Natural killer cell treated with Interleukin-12 subunit alpha and Interleukin-12 subunit beta and Interleukin-15 and Interleukin-18, amount 100 ng/mL, for 72 hours (primary cell): ENCODE measurements at regions not wholly inside any gene's neighbourhood (a gene's known extent, or its start where the extent isn't known, plus 50 kb on each side); places are given as distances from the start of the nearest gene placed in this dataset.

Source experiments
- ATAC-seq, 2 donors: fragments of 150-1000 bp; cut with Tn5 transposase in 1 of 2; sonication (Bioruptor Pico), chemical (Tn5 transposase) in 1 of 2; 2 replicates each; pipeline ENCODE4 v1.10.0; 2021
- DNase-seq: peaks from one replicate; pipeline ENCODE4 v3.0.0; 2022; ENCODE audit warnings: low spot score
- H3K27ac Mint-ChIP-seq, 2 donors: 1 replicate in 1 of 2; 2 replicates in 1 of 2; pipeline ENCODE4 v1.8.0; 2022; ENCODE audit warnings: mixed read lengths in 2 of 2, mild to moderate bottlenecking in 1 of 2, moderate library complexity in 1 of 2
- H3K27me3 Mint-ChIP-seq, 2 donors: 1 replicate in 1 of 2; 2 replicates in 1 of 2; pipeline ENCODE4 v1.8.0; 2022; ENCODE audit warnings: mixed read lengths in 2 of 2
- H3K36me3 Mint-ChIP-seq: one replicate; pipeline ENCODE4 v1.8.0; 2022; ENCODE audit warnings: mixed read lengths
- H3K4me1 Mint-ChIP-seq, 2 donors: 1 replicate in 1 of 2; 2 replicates in 1 of 2; pipeline ENCODE4 v1.8.0; 2022; ENCODE audit warnings: low read depth in 2 of 2, mixed read lengths in 2 of 2, mild to moderate bottlenecking in 1 of 2
- H3K4me3 Mint-ChIP-seq: one replicate; pipeline ENCODE4 v1.8.0; 2022; ENCODE audit warnings: mixed read lengths
- H3K9me3 Mint-ChIP-seq: 2 replicates; pipeline ENCODE4 v1.8.0; 2022; ENCODE audit warnings: mixed read lengths

- H3K4me1 Mint-ChIP-seq: peaks cover 8 to 10% of the 10 kb centered on the region in 2 donors
- no peak for ATAC-seq
- no peaks in the 10 kb centered on the region for H3K9me3 Mint-ChIP-seq
- H3K36me3 Mint-ChIP-seq: no peaks in the 10 kb centered on the region
- no peak for DNase-seq
- H3K4me3 Mint-ChIP-seq: no peak overlapping the region
- H3K27me3 Mint-ChIP-seq: peaks cover under 1 to 4% of the 10 kb centered on the region in 2 donors
- no peak overlapping the region for H3K27ac Mint-ChIP-seq
These were observed 598.6 kb downstream of the NPHP4 start for GRCh38 chr1:5393603-5394002.

GRCh38 chr1:5393146-5393545, 599.1 kb downstream of the NPHP4 start:
- ATAC-seq: no peak

GRCh38 chr1:5391725-5392124, 600.5 kb downstream of the NPHP4 start:
- Mint-ChIP-seq H3K36me3 (no peaks in the 10 kb centered on the region), H3K4me3 (no peak overlapping the region), H3K4me1 (peaks cover 8 to 10% of the 10 kb centered on the region in 2 donors), H3K27me3 (peaks cover 0 to 4% of the 10 kb centered on the region in 2 donors), H3K27ac (no peak overlapping the region), H3K9me3 (no peaks in the 10 kb centered on the region)
- no peak for ATAC-seq
- no peak for DNase-seq

More at GRCh38 chr1:5393146-5393545, 599.1 kb downstream of the NPHP4 start:
- Mint-ChIP-seq H3K4me3 (no peak overlapping the region), H3K27ac (no peak overlapping the region), H3K36me3 (no peaks in the 10 kb centered on the region), H3K27me3 (peaks cover 0 to 4% of the 10 kb centered on the region in 2 donors), H3K9me3 (no peaks in the 10 kb centered on the region), H3K4me1 (peaks cover 8 to 10% of the 10 kb centered on the region in 2 donors)
- no peak for DNase-seq

- Mint-ChIP-seq H3K4me1 (peaks cover 8 to 10% of the 10 kb centered on the region in 2 donors), H3K36me3 (no peaks in the 10 kb centered on the region), H3K27me3 (peaks cover 0 to 4% of the 10 kb centered on the region in 2 donors), H3K27ac (no peak overlapping the region), H3K9me3 (no peaks in the 10 kb centered on the region), H3K4me3 (no peak overlapping the region)
- DNase-seq: no peak
- no peak for ATAC-seq
These were observed 601.7 kb downstream of the NPHP4 start for GRCh38 chr1:5390504-5390903.

- no peaks in the 10 kb centered on the region for H3K36me3 Mint-ChIP-seq
- peaks cover 8 to 10% of the 10 kb centered on the region in 2 donors for H3K4me1 Mint-ChIP-seq
- peak overlapping the region; percentile 81 for H3K4me3 Mint-ChIP-seq
- peaks cover 0 to 4% of the 10 kb centered on the region in 2 donors for H3K27me3 Mint-ChIP-seq
- H3K9me3 Mint-ChIP-seq: no peaks in the 10 kb centered on the region
- peak overlapping the region in 1 of 2 donors; percentile 46 for H3K27ac Mint-ChIP-seq
- ATAC-seq (peak in 1 of 2 donors; percentile 55), DNase-seq (no peak)
These were observed 602.9 kb downstream of the NPHP4 start for GRCh38 chr1:5389101-5389885.

GRCh38 chr1:5388622-5389021, 603.6 kb downstream of the NPHP4 start:
- ATAC-seq: no peak
- Mint-ChIP-seq H3K36me3 (no peaks in the 10 kb centered on the region), H3K27me3 (peaks cover 0 to 4% of the 10 kb centered on the region in 2 donors), H3K27ac (peak overlapping the region in 1 of 2 donors; percentile 46), H3K9me3 (no peaks in the 10 kb centered on the region), H3K4me1 (peaks cover 8 to 10% of the 10 kb centered on the region in 2 donors), H3K4me3 (peak overlapping the region; percentile 81)
- DNase-seq: no peak

- Mint-ChIP-seq H3K4me1 (peaks cover 5 to 10% of the 10 kb centered on the region in 2 donors), H3K27ac (no peak overlapping the region), H3K4me3 (no peak overlapping the region), H3K9me3 (no peaks in the 10 kb centered on the region), H3K27me3 (no peaks in the 10 kb centered on the region), H3K36me3 (no peaks in the 10 kb centered on the region)
- DNase-seq (no peak), ATAC-seq (no peak)
These were observed 605.9 kb downstream of the NPHP4 start for GRCh38 chr1:5386371-5386770.

GRCh38 chr1:5385956-5386355, 606.3 kb downstream of the NPHP4 start:
- DNase-seq (no peak), ATAC-seq (no peak)
- H3K9me3 Mint-ChIP-seq: no peaks in the 10 kb centered on the region
- peaks cover 5 to 10% of the 10 kb centered on the region in 2 donors for H3K4me1 Mint-ChIP-seq
- H3K27me3 Mint-ChIP-seq: no peaks in the 10 kb centered on the region
- no peak overlapping the region for H3K27ac Mint-ChIP-seq
- H3K4me3 Mint-ChIP-seq: no peak overlapping the region
- H3K36me3 Mint-ChIP-seq: no peaks in the 10 kb centered on the region

- DNase-seq (no peak), ATAC-seq (no peak)
- H3K4me3 Mint-ChIP-seq: no peak overlapping the region
- peaks cover 5 to 10% of the 10 kb centered on the region in 2 donors for H3K4me1 Mint-ChIP-seq
- no peaks in the 10 kb centered on the region for H3K36me3 Mint-ChIP-seq
- no peaks in the 10 kb centered on the region for H3K9me3 Mint-ChIP-seq
- H3K27me3 Mint-ChIP-seq: no peaks in the 10 kb centered on the region
- no peak overlapping the region for H3K27ac Mint-ChIP-seq
These were observed 607.0 kb downstream of the NPHP4 start for GRCh38 chr1:5385096-5385799.

GRCh38 chr1:5381491-5381890, 610.7 kb downstream of the NPHP4 start:
- peaks cover 0 to 4% of the 10 kb centered on the region in 2 donors for H3K27me3 Mint-ChIP-seq
- H3K4me3 Mint-ChIP-seq: no peak overlapping the region
- H3K36me3 Mint-ChIP-seq: no peaks in the 10 kb centered on the region
- no peak for DNase-seq
- H3K9me3 Mint-ChIP-seq: no peaks in the 10 kb centered on the region
- no peaks in the 10 kb centered on the region for H3K4me1 Mint-ChIP-seq
- ATAC-seq: no peak
- H3K27ac Mint-ChIP-seq: no peak overlapping the region

GRCh38 chr1:5379176-5379759, 613.0 kb downstream of the NPHP4 start:
- no peak overlapping the region for H3K4me3 Mint-ChIP-seq
- no peaks in the 10 kb centered on the region for H3K36me3 Mint-ChIP-seq
- H3K27me3 Mint-ChIP-seq: peaks cover 0 to 4% of the 10 kb centered on the region in 2 donors
- DNase-seq (no peak), ATAC-seq (no peak)
- no peak overlapping the region for H3K27ac Mint-ChIP-seq
- H3K4me1 Mint-ChIP-seq: no peaks in the 10 kb centered on the region
- no peaks in the 10 kb centered on the region for H3K9me3 Mint-ChIP-seq

- no peak overlapping the region for H3K27ac Mint-ChIP-seq
- no peak overlapping the region for H3K4me3 Mint-ChIP-seq
- H3K4me1 Mint-ChIP-seq: no peaks in the 10 kb centered on the region
- peaks cover 0 to 7% of the 10 kb centered on the region in 2 donors for H3K27me3 Mint-ChIP-seq
- no peak for ATAC-seq
- H3K9me3 Mint-ChIP-seq: no peaks in the 10 kb centered on the region
- H3K36me3 Mint-ChIP-seq: no peaks in the 10 kb centered on the region
- DNase-seq: no peak
These were observed 615.5 kb downstream of the NPHP4 start for GRCh38 chr1:5376538-5377247.

- H3K9me3 Mint-ChIP-seq: no peaks in the 10 kb centered on the region
- DNase-seq (no peak), ATAC-seq (no peak)
- peaks cover 1 to 4% of the 10 kb centered on the region in 2 donors for H3K4me1 Mint-ChIP-seq
- H3K4me3 Mint-ChIP-seq: no peak overlapping the region
- H3K36me3 Mint-ChIP-seq: no peaks in the 10 kb centered on the region
- peaks cover 0 to 13% of the 10 kb centered on the region in 2 donors for H3K27me3 Mint-ChIP-seq
- H3K27ac Mint-ChIP-seq: no peak overlapping the region
These were observed 616.7 kb downstream of the NPHP4 start for GRCh38 chr1:5375481-5375880.
